ENCODE measurements at regions not wholly inside any gene's neighbourhood (a gene's known extent, or its start where the extent isn't known, plus 50 kb on each side); places are given as distances from the start of the nearest gene placed in this dataset.

GRCh38 chr7:21160401-21160800 lies 267.5 kb upstream of the SP4 start:
- no peaks in the 10 kb centered on the region for H3K27me3 ChIP-seq (ENCODE audit: control insufficient read depth, insufficient read depth, low read length)
- DNase-seq (ENCODE audit: low read depth): no peak
- TF ChIP-seq, protein P1, sequence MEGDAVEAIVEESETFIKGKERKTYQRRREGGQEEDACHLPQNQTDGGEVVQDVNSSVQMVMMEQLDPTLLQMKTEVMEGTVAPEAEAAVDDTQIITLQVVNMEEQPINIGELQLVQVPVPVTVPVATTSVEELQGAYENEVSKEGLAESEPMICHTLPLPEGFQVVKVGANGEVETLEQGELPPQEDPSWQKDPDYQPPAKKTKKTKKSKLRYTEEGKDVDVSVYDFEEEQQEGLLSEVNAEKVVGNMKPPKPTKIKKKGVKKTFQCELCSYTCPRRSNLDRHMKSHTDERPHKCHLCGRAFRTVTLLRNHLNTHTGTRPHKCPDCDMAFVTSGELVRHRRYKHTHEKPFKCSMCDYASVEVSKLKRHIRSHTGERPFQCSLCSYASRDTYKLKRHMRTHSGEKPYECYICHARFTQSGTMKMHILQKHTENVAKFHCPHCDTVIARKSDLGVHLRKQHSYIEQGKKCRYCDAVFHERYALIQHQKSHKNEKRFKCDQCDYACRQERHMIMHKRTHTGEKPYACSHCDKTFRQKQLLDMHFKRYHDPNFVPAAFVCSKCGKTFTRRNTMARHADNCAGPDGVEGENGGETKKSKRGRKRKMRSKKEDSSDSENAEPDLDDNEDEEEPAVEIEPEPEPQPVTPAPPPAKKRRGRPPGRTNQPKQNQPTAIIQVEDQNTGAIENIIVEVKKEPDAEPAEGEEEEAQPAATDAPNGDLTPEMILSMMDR (IDR thresholded peaks at IDR 0.05; ENCODE audit: insufficient read depth, low read length, poor library complexity, severe bottlenecking): no peak
- no peak overlapping the region for H3K4me3 ChIP-seq (ENCODE audit: low read depth, low read length)
- no peaks in the 10 kb centered on the region for H3K36me3 ChIP-seq (ENCODE audit: control insufficient read depth, insufficient read depth, low read length)

DNA sequence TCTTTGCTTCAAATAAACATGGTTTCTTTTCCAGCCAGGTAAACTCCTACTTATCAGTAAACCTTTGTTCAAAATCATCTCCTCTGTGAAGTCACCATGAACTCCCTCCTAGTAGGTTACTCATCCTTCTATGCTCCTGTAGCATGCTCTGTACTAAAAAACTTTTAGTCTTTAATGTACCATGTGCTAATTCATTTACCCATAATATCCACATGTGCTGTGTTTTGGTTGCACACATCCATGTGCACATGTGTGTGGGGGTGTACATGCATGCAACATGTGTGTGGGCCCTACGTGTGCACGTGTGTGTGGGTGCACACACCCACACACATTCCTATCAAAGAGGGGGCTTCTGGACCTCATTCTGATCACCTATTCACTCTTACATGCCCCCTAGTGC lies 259.9 kb upstream of the SP4 start:
- Histone ChIP-seq H3K27me3 (ENCODE audit: control insufficient read depth, insufficient read depth, low read length) (peaks cover 5% of the 10 kb centered on the region), H3K4me3 (ENCODE audit: low read depth, low read length) (no peak overlapping the region), H3K36me3 (ENCODE audit: control insufficient read depth, insufficient read depth, low read length) (no peaks in the 10 kb centered on the region)
- DNase-seq (ENCODE audit: low read depth): no peak
- TF ChIP-seq, protein P1 (IDR thresholded peaks at IDR 0.05; ENCODE audit: insufficient read depth, low read length, poor library complexity, severe bottlenecking): no peak

GRCh38 chr7:21169667-21170580 lies 258.0 kb upstream of the SP4 start:
- peak; percentile 7 for DNase-seq (ENCODE audit: low read depth)
- no peak overlapping the region for H3K4me3 ChIP-seq (ENCODE audit: low read depth, low read length)
- TF ChIP-seq, protein P1 (IDR thresholded peaks at IDR 0.05; ENCODE audit: insufficient read depth, low read length, poor library complexity, severe bottlenecking): no peak

DNA sequence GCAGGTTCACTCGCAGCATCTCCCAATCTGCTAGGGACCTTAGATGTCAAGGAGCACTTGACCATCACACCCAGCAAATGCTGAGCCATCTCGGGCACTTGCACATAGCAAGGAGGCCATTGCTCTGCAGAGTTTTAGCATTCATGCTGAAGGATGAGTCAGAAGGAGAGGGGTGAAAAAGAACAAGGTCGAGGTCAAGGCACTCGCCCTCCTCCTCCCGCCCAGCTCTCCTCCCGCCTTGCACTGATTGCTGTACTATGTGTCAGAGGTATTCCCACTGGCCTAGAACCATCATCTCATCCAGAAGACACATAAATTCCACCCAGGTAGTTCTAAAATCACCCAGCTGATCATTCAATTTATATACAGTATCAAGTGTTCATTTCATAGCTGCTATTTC lies 255.1 kb upstream of the SP4 start:
- Histone ChIP-seq H3K27me3 (ENCODE audit: control insufficient read depth, insufficient read depth, low read length) (peaks cover 7% of the 10 kb centered on the region), H3K36me3 (ENCODE audit: control insufficient read depth, insufficient read depth, low read length) (no peaks in the 10 kb centered on the region), H3K4me3 (ENCODE audit: low read depth, low read length) (no peak overlapping the region)
- DNase-seq (ENCODE audit: low read depth): no peak
- TF ChIP-seq, protein P1 (IDR thresholded peaks at IDR 0.05; ENCODE audit: insufficient read depth, low read length, poor library complexity, severe bottlenecking): no peak

More at GRCh38 chr7:21169667-21170580, 258.0 kb upstream of the SP4 start:
- H3K27me3 ChIP-seq (ENCODE audit: control insufficient read depth, insufficient read depth, low read length): peaks cover 5% of the 10 kb centered on the region
- no peaks in the 10 kb centered on the region for H3K36me3 ChIP-seq (ENCODE audit: control insufficient read depth, insufficient read depth, low read length)

DNA sequence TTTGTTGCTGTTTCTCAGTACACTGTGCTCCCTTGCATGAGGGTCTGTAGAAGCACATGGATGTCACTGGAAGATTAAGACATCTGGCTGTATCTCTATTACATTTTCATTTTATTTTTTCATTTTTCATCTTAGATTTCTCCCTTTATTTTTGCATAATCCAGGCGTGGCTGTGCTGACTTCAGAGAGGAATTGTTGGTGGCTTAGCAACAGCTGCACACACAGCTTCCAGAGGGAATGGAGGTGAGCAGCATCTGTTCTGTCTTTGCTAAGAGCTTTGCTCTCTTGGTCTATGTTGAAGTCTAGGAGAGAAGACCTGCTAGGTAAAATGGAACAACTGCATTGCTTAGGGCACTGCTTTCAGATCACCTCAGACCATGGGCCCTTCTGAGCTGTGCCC lies 254.4 kb upstream of the SP4 start:
- TF ChIP-seq, protein P1 (IDR thresholded peaks at IDR 0.05; ENCODE audit: insufficient read depth, low read length, poor library complexity, severe bottlenecking): no peak
- no peak for DNase-seq (ENCODE audit: low read depth)

More for the DNA sequence above, 254.4 kb upstream of the SP4 start:
- no peaks in the 10 kb centered on the region for H3K36me3 ChIP-seq (ENCODE audit: control insufficient read depth, insufficient read depth, low read length)
- H3K27me3 ChIP-seq (ENCODE audit: control insufficient read depth, insufficient read depth, low read length): peaks cover 7% of the 10 kb centered on the region
- H3K4me3 ChIP-seq (ENCODE audit: low read depth, low read length): no peak overlapping the region
